Thyroid gland (tissue), 4 donors: ENCODE measurements at regions not wholly inside any gene's neighbourhood (a gene's known extent, or its start where the extent isn't known, plus 50 kb on each side); places are given as distances from the start of the nearest gene placed in this dataset.

Source experiments
- POLR2A ChIP-seq, 2 donors: fragments of 450-650 bp; IDR thresholded peaks; one replicate each; pipeline ENCODE4 v1.6.1; 2017; ENCODE audit warnings: antibody characterized with exemption in 2 of 2, mild to moderate bottlenecking in 2 of 2, moderate library complexity in 1 of 2
- TF ChIP-seq, protein P1 (sequence below), 6 experiments: fragments of 200-600 bp in 3 of 6; fragments of 450-650 bp in 3 of 6; sonication (generic) in 3 of 6; IDR thresholded peaks; one replicate each; pipeline ENCODE4 v1.5.1; 2016 to 2019; ENCODE audit warnings: antibody characterized with exemption in 6 of 6, mild to moderate bottlenecking in 2 of 6, inconsistent platforms in 1 of 6, moderate library complexity in 1 of 6

DNA sequence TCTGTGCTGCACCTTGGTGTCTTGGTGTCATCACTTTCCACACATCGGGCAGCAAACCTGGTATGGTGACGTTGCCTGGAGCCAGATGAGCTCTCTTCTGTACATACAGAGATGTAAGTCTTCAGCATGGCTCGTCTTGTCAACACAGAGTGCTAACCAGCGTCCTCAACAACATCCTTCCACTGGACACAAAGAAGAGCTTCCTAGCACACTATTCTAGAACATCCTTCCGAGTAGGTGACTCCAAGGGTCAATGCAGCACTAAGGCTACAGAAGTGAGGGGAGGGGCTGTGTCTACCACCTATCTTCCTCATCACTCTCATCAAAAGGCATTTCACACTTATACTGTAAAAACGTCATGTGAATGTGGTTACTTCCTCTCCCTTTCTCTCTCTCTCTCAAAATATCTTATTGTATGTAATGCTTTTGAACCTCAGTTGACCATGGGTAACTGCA lies 108.1 kb upstream of the SLC1A4 start:
- TF ChIP-seq, protein P1, sequence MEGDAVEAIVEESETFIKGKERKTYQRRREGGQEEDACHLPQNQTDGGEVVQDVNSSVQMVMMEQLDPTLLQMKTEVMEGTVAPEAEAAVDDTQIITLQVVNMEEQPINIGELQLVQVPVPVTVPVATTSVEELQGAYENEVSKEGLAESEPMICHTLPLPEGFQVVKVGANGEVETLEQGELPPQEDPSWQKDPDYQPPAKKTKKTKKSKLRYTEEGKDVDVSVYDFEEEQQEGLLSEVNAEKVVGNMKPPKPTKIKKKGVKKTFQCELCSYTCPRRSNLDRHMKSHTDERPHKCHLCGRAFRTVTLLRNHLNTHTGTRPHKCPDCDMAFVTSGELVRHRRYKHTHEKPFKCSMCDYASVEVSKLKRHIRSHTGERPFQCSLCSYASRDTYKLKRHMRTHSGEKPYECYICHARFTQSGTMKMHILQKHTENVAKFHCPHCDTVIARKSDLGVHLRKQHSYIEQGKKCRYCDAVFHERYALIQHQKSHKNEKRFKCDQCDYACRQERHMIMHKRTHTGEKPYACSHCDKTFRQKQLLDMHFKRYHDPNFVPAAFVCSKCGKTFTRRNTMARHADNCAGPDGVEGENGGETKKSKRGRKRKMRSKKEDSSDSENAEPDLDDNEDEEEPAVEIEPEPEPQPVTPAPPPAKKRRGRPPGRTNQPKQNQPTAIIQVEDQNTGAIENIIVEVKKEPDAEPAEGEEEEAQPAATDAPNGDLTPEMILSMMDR (IDR thresholded peaks at IDR 0.05), result no peak
- TF ChIP-seq POLR2A (IDR thresholded peaks at IDR 0.05), result no peak
